ENCODE measurements at regions not wholly inside any gene's neighbourhood (a gene's known extent, or its start where the extent isn't known, plus 50 kb on each side); places are given as distances from the start of the nearest gene placed in this dataset.

GRCh38 chr11:42802201-42802899 is 509.4 kb upstream of the API5 start:
- ATAC-seq = no peak
- POLR2A ChIA-PET = no interaction called here
- BruUV-seq (replicated peaks) = no TSS peak

DNA sequence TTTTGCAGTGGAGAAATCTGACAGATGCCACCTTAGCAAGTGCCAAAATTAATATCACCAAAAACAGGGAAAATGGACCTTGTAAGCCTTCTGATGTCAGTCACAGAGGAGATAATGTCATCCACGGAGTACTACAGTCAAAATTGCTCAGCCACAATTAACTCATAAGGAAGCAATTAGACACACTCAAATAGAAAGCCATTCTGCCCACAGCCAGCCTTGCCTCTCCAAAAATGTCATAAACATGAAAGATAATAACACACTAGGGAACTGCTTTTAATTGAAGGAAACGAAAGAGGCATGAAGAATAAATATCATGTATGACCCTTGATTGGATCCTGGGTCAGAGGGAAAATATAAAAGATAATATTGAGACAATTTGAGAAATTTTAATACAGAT is 505.6 kb upstream of the API5 start:
- no peak overlapping the region for H3K27ac ChIP-seq (ENCODE audit: low read length)
- BruUV-seq (replicated peaks) = no TSS peak
- no peaks in the 10 kb centered on the region for H3K36me3 ChIP-seq (ENCODE audit: control insufficient read depth, insufficient read depth, low read length)
- ATAC-seq = no peak
- H3K27me3 ChIP-seq (ENCODE audit: control insufficient read depth, insufficient read depth, low read length) = no peaks in the 10 kb centered on the region
- intact Hi-C loops (cut with micrococcal nuclease; ENCODE audit: unreplicated experiment) (no loop called here), in situ Hi-C loops (cut with HindIII; ENCODE audit: low pct_unique_long_range_greater_than_20kb, low sequenced_read_pairs) (no loop called here)
- H3K4me3 ChIP-seq (ENCODE audit: low read depth in 2 of 2, low read length in 2 of 2) = no peak overlapping the region
- ChIA-PET CTCF (no interaction called here), POLR2A (no interaction called here)
- TF ChIP-seq CTCF (IDR thresholded peaks at IDR 0.05) = no peak
- no peak for TF ChIP-seq SIN3A (IDR thresholded peaks at IDR 0.05; ENCODE audit: borderline replicate concordance, insufficient read depth, low read depth, low read length)
- TF ChIP-seq TCF7L2 (IDR thresholded peaks at IDR 0.05; ENCODE audit: low read depth, low read length) = no peak
- H3K9me3 ChIP-seq (ENCODE audit: control insufficient read depth, insufficient read depth, low read depth, low read length) = no peaks in the 10 kb centered on the region
- H3K4me1 ChIP-seq (ENCODE audit: control insufficient read depth, insufficient read depth, low read length) = no peaks in the 10 kb centered on the region
- no peak for DNase-seq (ENCODE audit: low read depth, low spot score)

More at GRCh38 chr11:42802201-42802899, 509.4 kb upstream of the API5 start:
- Histone ChIP-seq H3K4me3 (ENCODE audit: low read depth in 2 of 2, low read length in 2 of 2) (no peak overlapping the region), H3K36me3 (ENCODE audit: control insufficient read depth, insufficient read depth, low read length) (no peaks in the 10 kb centered on the region), H3K27me3 (ENCODE audit: control insufficient read depth, insufficient read depth, low read length) (no peaks in the 10 kb centered on the region), H3K4me1 (ENCODE audit: control insufficient read depth, insufficient read depth, low read length) (no peaks in the 10 kb centered on the region), H3K9me3 (ENCODE audit: control insufficient read depth, insufficient read depth, low read depth, low read length) (no peaks in the 10 kb centered on the region), H3K27ac (ENCODE audit: low read length) (no peak overlapping the region)
- CTCF ChIA-PET = no interaction called here
- TF ChIP-seq CTCF (IDR thresholded peaks at IDR 0.05) (no peak), POLR2AphosphoS5 (IDR thresholded peaks at IDR 0.05; ENCODE audit: low read depth, low read length) (no peak), REST (IDR thresholded peaks at IDR 0.05; ENCODE audit: insufficient read depth in 1 of 2, low read depth in 2 of 2, low read length in 1 of 2) (no peak), SIN3A (IDR thresholded peaks at IDR 0.05; ENCODE audit: borderline replicate concordance, insufficient read depth, low read depth, low read length) (no peak)
- in situ Hi-C loops (cut with HindIII; ENCODE audit: low pct_unique_long_range_greater_than_20kb, low sequenced_read_pairs) (no loop called here), intact Hi-C loops (cut with micrococcal nuclease; ENCODE audit: unreplicated experiment) (no loop called here)
- no peak for DNase-seq (ENCODE audit: low read depth, low spot score)

Data from Panc1 (cell line).